CD1c-positive myeloid dendritic cell (primary cell): ENCODE measurements at regions not wholly inside any gene's neighbourhood (a gene's known extent, or its start where the extent isn't known, plus 50 kb on each side); places are given as distances from the start of the nearest gene placed in this dataset.

ENCODE experiments used
- DNase-seq: peaks from one replicate; pipeline ENCODE4 v3.0.0-alpha.2; 2016; ENCODE audit errors: extremely low spot score

DNA sequence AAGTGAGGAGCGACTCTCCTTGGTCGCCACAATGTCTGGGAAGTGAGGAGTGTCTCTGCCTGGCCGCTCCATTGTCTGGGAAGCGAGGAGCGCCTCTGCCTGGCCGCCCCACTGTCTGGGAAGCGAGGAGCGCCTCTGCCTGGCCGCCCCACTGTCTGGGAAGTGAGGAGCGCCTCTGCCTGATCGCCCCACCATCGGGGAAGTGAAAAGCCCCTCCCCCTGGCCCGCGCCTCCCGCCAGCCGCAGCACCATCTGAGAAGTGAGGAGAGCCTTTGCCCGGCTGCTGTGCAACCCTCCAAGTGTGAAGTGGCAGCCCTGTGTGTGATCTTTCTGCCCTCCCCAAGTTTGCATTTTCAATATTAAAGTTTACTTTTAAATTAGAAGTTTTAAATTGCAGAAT, 95.0 kb upstream of the PPP2R5A start:
- no peak for DNase-seq

GRCh38 chr1:212192261-212192998, 92.8 kb upstream of the PPP2R5A start:
- no peak for DNase-seq

- DNase-seq: no peak
Observed at GRCh38 chr1:212196355-212196754, 88.9 kb upstream of the PPP2R5A start.

DNA sequence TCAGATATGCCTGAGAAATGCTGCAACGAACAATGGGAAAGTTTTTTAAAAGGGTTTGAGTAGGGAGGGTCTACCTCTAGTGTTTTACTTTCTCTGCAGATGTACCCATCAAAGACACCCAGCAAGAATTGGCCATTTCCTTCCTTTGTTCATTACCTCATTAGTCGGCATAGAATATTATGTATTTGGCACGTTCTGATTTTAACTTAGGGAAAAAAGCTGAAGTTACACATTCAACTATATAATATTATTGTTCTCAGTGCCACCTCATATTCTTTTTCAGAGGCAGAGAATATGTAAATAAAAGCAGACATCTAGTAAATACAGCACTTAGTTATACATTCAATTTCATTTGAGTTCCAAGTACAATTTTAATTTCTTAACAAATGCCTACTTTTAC, 83.7 kb upstream of the PPP2R5A start:
- no peak for DNase-seq

DNA sequence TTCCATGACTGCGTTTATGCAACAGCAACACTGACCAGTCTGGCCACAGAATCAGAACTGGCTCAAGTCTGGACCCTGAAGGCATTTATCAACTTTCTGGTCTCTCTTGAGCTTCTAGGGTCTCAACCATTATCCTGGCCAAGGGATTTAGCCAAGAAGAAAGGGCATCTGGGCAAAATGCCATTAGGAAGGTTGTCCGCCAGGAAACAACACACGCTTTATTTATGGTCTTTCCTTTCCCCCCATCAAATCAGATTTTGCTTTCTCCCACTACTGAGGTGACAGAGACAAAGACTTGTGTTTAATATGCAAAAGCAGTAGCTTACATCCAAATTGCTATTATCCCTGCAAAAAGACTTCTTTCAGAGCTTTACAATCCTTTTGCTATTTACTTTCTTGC, 81.6 kb upstream of the PPP2R5A start:
- DNase-seq: no peak

GRCh38 chr1:212205006-212205405, 80.2 kb upstream of the PPP2R5A start:
- no peak for DNase-seq

DNA sequence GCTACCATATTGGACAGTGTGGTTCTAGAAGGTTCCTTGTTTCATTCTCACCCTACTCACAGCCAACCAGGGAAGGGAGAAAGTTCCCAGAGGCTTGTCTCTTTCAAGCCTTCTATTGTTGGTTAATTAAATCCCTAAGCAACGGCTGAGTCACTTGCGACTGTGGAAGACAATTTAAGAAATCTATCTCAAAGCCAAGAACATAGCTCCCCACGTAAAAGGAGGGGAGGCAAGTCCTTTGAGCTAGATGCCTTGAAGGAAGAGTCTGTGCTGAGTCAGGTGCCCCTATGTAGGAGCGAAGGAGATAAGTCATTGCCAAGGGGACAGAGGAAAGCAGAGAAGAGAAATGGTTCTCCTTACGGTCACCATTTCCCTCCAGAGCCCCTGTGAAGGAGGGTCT, 79.4 kb upstream of the PPP2R5A start:
- no peak for DNase-seq

GRCh38 chr1:212207118-212207517, 78.1 kb upstream of the PPP2R5A start:
- no peak for DNase-seq

- no peak for DNase-seq
Observed at GRCh38 chr1:212207822-212208520, 77.2 kb upstream of the PPP2R5A start.

DNA sequence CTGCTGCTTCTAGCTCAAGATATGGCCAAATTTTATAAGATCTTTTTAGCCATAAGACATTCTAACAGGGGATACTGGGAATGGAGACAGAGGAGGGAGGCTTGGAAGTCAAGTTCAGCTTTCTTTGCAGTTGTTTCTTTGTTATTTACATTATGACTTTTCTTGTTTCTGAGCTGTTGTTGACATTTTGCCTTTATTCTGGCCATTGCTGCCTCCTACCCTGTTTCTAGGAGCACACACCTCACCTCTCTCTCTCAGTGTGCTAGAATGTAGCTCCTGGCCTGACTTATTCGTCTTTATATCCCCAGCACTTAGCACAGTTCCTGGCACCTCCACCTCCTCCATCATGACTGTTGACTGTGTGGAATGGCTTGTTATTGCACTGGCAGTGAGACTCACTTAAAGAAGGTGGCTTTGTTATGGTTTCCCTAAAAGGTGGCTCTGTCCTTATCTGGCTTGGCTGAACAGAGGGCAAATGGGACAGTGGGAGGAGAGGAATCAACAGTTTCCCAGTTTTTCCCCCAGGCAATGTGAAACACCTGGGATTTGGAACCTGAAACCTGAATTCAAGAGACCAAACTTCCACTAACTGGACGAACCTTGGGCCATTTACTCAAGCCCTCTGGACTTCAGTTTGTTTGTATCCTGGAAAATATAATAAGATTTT, 76.1 kb upstream of the PPP2R5A start:
- no peak for DNase-seq

DNA sequence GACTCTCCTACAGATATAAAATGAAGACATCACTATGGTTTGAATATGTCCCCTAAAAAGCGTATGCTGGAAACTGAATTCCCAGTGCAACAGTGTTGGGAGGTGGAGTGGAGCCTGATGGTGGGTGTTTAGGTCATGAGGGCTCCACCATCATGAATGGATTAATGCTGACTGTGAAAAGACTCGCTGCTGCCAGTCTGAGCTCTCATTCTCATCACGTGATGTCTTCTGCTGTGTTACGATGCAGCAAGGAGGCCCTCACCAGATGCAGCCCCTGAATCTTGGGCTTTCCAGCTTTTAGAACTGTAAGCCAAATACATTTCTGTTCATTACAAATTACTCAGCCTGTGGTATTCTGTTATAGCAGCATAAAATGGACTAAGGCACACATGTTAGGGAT, 73.8 kb upstream of the PPP2R5A start:
- no peak for DNase-seq

GRCh38 chr1:212212343-212212742, 72.9 kb upstream of the PPP2R5A start:
- DNase-seq: no peak

- DNase-seq: no peak
Observed at GRCh38 chr1:212212906-212213305, 72.3 kb upstream of the PPP2R5A start.

DNA sequence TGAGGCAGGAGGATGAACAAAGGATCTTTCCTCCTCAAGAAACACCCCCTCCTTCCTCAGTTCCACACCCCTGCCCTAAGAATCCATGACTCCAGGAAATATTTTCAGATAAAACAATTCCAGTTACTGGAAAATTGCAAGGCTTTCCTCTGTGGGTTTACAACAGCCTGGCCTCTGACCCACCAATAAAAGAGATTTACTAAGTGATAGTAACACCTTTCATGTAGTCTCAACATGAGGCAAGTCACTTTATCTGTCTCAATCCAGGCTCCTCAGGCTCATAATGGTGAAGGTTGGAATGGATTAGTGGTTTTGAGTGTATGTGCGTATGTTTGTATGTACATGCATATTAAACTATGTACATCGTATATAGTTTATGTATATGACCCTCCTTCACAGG, 71.4 kb upstream of the PPP2R5A start:
- no peak for DNase-seq

DNA sequence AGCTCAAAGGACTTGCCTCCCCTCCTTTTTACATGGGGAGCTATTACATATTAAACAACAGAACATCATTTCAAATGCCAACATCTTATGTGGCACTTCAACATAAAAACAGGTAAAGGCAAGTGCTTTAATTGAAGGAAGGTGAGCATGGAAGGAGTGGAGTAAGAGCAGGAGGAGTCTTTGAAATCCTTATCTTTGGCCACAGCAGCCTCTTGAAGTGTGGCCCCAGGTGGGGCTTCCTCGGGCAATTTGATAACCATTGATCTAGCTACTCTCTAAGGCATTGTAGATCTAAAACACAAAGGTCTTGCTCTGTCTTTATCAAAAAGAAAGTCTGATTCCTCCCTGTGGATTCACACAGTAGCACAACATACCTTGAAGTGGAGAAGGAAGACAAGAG, 70.9 kb upstream of the PPP2R5A start:
- no peak for DNase-seq

DNA sequence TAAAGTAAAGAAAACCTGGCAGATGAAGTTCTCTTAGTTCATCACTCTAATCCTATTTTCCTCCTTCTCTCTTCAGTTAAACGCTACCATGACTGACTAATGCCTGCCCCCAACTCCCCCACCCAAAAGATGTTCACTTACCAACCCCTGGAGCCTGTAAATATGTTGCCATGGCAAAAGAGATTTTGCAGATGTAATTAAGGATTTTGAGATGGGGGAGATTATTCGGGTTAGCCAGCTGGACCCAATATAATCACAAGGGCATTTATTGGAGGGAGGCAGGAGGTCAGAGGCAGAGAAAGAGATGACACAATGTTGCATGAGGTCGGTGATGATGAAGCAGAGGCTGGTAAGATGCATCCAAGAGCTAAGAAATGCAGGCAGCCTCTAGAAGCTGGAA, 69.3 kb upstream of the PPP2R5A start:
- no peak for DNase-seq

GRCh38 chr1:212217633-212218032, 67.6 kb upstream of the PPP2R5A start:
- no peak for DNase-seq

DNA sequence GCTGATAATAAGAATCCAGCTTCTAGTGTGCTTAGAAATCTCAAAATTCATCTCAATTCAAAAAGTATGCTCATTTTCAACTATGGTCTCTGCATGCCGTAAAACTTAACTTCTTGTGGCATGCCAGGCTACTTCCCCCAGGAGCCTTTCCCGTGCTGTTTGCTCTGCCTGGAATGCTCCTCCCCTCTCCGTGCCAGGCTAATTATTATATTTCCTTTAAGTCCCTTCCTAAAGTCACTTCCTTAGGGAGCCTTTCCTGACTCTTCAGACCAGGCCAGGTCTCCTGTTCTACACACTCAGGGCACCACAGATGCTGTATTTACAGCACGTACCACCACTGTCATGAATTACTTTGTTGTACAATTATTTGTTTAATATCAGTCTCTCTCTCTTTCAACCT, 67.1 kb upstream of the PPP2R5A start:
- no peak for DNase-seq

DNA sequence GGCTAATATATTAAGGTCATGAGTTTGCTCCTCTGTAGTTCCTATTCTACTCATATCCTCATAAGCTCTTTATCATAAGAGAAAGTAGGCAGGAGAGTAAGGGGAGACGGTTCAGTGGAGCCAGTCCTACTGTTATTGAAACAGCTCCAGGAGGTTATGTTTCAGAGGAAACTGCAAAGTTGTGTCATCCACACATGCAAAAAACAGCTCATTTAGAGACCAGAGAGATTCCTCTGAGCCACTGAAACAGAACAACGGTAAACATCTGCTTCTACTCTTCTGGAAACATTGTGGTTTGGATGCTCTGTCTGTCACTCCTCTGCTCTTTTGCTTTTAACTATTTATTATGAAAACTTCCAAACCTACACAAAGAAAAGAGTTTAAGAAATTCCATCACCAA, 66.3 kb upstream of the PPP2R5A start:
- DNase-seq: no peak

DNA sequence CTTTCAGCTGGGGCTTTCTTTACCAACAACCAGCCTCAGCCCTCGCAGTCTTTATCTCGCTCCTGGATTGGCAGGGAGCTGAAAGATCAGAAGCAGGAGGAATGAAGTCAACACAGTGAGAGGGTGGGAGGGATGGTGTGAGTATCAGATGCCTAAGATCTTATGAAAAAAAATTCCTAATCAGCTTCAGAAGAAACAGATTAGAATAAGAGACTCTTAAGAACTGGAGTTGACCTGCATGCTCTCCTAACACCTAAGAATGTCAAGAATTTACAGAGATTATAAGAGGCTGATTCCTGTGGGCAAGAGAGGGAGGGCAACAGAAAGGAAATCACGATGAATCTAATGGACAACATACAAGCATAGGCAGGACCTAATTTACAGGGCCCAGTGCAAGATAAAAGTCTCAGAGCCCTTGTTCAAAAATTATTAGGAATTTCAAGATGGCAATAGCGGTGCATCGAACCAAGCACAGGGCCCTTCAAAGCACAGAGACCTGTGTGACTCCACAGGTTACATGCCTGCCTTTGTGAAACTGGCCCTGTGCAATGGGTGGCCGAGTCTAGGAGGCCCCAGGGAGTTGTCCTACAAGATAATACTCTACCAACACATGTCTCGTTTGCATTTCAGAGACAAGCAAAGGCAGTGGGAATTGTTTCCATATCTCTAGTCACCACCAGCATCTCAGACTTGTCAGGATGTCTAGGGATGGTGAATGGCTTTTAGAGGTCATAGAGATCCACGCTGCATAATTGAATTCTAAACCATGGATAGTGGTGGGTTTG, 65.3 kb upstream of the PPP2R5A start:
- DNase-seq: no peak

DNA sequence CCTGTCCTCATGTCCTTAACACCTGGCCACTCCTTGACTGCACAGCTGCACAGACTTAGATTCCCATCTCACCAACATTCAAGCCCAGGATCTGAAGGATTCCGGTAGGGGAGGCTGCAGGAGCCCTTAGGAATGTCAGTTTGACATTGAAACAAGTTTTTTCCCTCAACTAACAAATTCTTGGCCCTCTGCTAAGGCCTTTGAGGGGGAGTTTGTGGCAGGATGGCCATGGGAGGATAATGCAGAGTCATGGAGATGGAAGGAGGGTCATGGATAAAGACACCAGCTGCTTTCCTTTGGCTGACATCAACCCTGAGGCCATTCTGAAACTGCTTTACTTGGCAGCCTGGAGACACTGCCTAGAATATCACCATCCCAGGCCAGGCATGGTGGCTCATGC, 63.4 kb upstream of the PPP2R5A start:
- DNase-seq: no peak

- DNase-seq: no peak
Observed at GRCh38 chr1:212224102-212224501, 61.1 kb upstream of the PPP2R5A start.
